DND-41 (cell line): ENCODE measurements at regions not wholly inside any gene's neighbourhood (a gene's known extent, or its start where the extent isn't known, plus 50 kb on each side); places are given as distances from the start of the nearest gene placed in this dataset.

Experiments
- ATAC-seq: fragments of 200-7000 bp; cut with Tn5 transposase; 3 replicates; pipeline ENCODE4 v1.9.1; 2021; ENCODE audit warnings: low read depth; ENCODE audit not compliant: insufficient read depth
- DNase-seq: peaks from one replicate; pipeline ENCODE4 v3.0.0-alpha.2; 2020
- H2AFZ ChIP-seq: 2 replicates; pipeline ENCODE4 v1.6.0; 2012; ENCODE audit warnings: low read depth, low read length
- H3K27ac ChIP-seq: 2 replicates; pipeline ENCODE4 v1.5.1; 2012; ENCODE audit warnings: low read length, inconsistent platforms
- H3K27me3 ChIP-seq: fragments of 200-600 bp; sonication (generic); 2 replicates; pipeline ENCODE4 v1.6.0; 2012; ENCODE audit warnings: low read length, mild to moderate bottlenecking, inconsistent platforms; ENCODE audit not compliant: insufficient read depth, poor library complexity
- H3K36me3 ChIP-seq: 2 replicates; pipeline ENCODE4 v1.5.1; 2012; ENCODE audit warnings: low read length, inconsistent platforms; ENCODE audit not compliant: insufficient read depth
- H3K4me1 ChIP-seq: 2 replicates; pipeline ENCODE4 v1.5.1; 2012; ENCODE audit warnings: mild to moderate bottlenecking, low read length; ENCODE audit not compliant: insufficient read depth
- H3K4me2 ChIP-seq: 2 replicates; pipeline ENCODE4 v1.6.0; 2012; ENCODE audit warnings: mild to moderate bottlenecking, moderate library complexity, low read length, inconsistent platforms; ENCODE audit not compliant: insufficient read depth
- H3K4me3 ChIP-seq, 2 experiments: fragments of 200-600 bp in 1 of 2; shearing (Covaris generic) in 1 of 2; 2 replicates each; pipeline ENCODE4 v1.5.1; 2012 to 2016; ENCODE audit warnings: inconsistent platforms in 2 of 2, low read length in 2 of 2, mild to moderate bottlenecking in 2 of 2, low read depth in 1 of 2, moderate library complexity in 1 of 2
- H3K79me2 ChIP-seq: 2 replicates; pipeline ENCODE4 v1.6.0; 2012; ENCODE audit warnings: low read length, inconsistent platforms; ENCODE audit not compliant: insufficient read depth
- H3K9ac ChIP-seq: 2 replicates; pipeline ENCODE4 v1.6.0; 2012; ENCODE audit warnings: low read depth, mild to moderate bottlenecking, inconsistent platforms, low read length, moderate library complexity
- H3K9me3 ChIP-seq: 2 replicates; pipeline ENCODE4 v1.5.1; 2012; ENCODE audit warnings: low read length, moderate library complexity, mild to moderate bottlenecking, inconsistent platforms; ENCODE audit not compliant: insufficient read depth, severe bottlenecking
- H4K20me1 ChIP-seq: 2 replicates; pipeline ENCODE4 v1.6.0; 2012; ENCODE audit warnings: low read length; ENCODE audit not compliant: insufficient read depth
- CTCF ChIP-seq: IDR thresholded peaks from 2 replicates; pipeline ENCODE4 v1.5.1; 2012; ENCODE audit warnings: borderline replicate concordance, low read length, moderate library complexity, mild to moderate bottlenecking; ENCODE audit not compliant: poor library complexity, severe bottlenecking; ENCODE audit errors: extremely low read depth
- EZH2 ChIP-seq: IDR thresholded peaks from 3 replicates; pipeline ENCODE4 v1.6.1; 2012; ENCODE audit warnings: borderline replicate concordance, low read depth, mild to moderate bottlenecking, moderate library complexity, low read length, inconsistent platforms; ENCODE audit not compliant: severe bottlenecking

- no peaks in the 10 kb centered on the region for H3K9me3 ChIP-seq
- no peak overlapping the region for H3K9ac ChIP-seq
- H3K4me3 ChIP-seq: no peak overlapping the region
- peaks cover 19% of the 10 kb centered on the region for H3K27me3 ChIP-seq
- ATAC-seq (no peak), DNase-seq (no peak)
- no peak overlapping the region for H3K27ac ChIP-seq
- no peaks in the 10 kb centered on the region for H3K4me1 ChIP-seq
- TF ChIP-seq CTCF: no peak
- no peak for TF ChIP-seq EZH2
- H3K4me2 ChIP-seq: no peak overlapping the region
- no peaks in the 10 kb centered on the region for H3K79me2 ChIP-seq
- no peak overlapping the region for H2AFZ ChIP-seq
- H4K20me1 ChIP-seq: no peaks in the 10 kb centered on the region
- H3K36me3 ChIP-seq: no peaks in the 10 kb centered on the region
These were observed 374.3 kb upstream of the CHD6 start for GRCh38 chr20:41992481-41992880.

GRCh38 chr20:41991412-41991811 is 373.2 kb upstream of the CHD6 start:
- ATAC-seq (no peak), DNase-seq (no peak)
- Histone ChIP-seq H3K9me3 (no peaks in the 10 kb centered on the region), H3K4me1 (no peaks in the 10 kb centered on the region), H3K4me3 (no peak overlapping the region), H3K79me2 (no peaks in the 10 kb centered on the region), H4K20me1 (no peaks in the 10 kb centered on the region), H3K27me3 (peaks cover 21% of the 10 kb centered on the region), H2AFZ (no peak overlapping the region), H3K9ac (no peak overlapping the region), H3K27ac (no peak overlapping the region), H3K4me2 (no peak overlapping the region), H3K36me3 (no peaks in the 10 kb centered on the region)
- TF ChIP-seq EZH2: no peak
- no peak for TF ChIP-seq CTCF

- Histone ChIP-seq H3K27ac (no peak overlapping the region), H3K4me3 (no peak overlapping the region), H4K20me1 (no peaks in the 10 kb centered on the region), H3K9ac (no peak overlapping the region), H3K4me1 (no peaks in the 10 kb centered on the region), H3K79me2 (no peaks in the 10 kb centered on the region), H3K4me2 (no peak overlapping the region), H2AFZ (no peak overlapping the region), H3K27me3 (peaks cover 21% of the 10 kb centered on the region), H3K36me3 (no peaks in the 10 kb centered on the region), H3K9me3 (no peaks in the 10 kb centered on the region)
- no peak for ATAC-seq
- DNase-seq: no peak
- TF ChIP-seq CTCF (no peak), EZH2 (no peak)
These were observed 371.9 kb upstream of the CHD6 start for GRCh38 chr20:41989935-41990635.
